Esophagus muscularis mucosa (tissue), 4 donors: ENCODE measurements at regions not wholly inside any gene's neighbourhood (a gene's known extent, or its start where the extent isn't known, plus 50 kb on each side); places are given as distances from the start of the nearest gene placed in this dataset.

Experiments used
- CTCF ChIP-seq, 3 experiments: fragments of 200-600 bp in 2 of 3; fragments of 450-650 bp in 1 of 3; sonication (generic) in 2 of 3; IDR thresholded peaks; one replicate each; pipeline ENCODE4 v1.5.1; 2017 to 2019; ENCODE audit warnings: antibody characterized with exemption in 3 of 3, mild to moderate bottlenecking in 2 of 3, moderate library complexity in 1 of 3
- EP300 ChIP-seq: sonication (generic); formaldehyde crosslinking; IDR thresholded peaks from one replicate; pipeline ENCODE4 v1.6.1; 2017; ENCODE audit warnings: antibody characterized with exemption
- POLR2A ChIP-seq: fragments of 450-650 bp; IDR thresholded peaks from one replicate; pipeline ENCODE4 v1.6.1; 2017; ENCODE audit warnings: antibody characterized with exemption, moderate library complexity, mild to moderate bottlenecking, low read depth

- TF ChIP-seq EP300 (no peak), CTCF (IDR thresholded peaks at IDR 0.05) (no peak), POLR2A (no peak)
Observed at GRCh38 chr7:19988860-19989259, 215.4 kb upstream of the TMEM196 start.
